ENCODE measurements at regions not wholly inside any gene's neighbourhood (a gene's known extent, or its start where the extent isn't known, plus 50 kb on each side); places are given as distances from the start of the nearest gene placed in this dataset.
A peak's percentile ranks its signal among the peaks of the same experiment; 100 is the strongest.

DNA sequence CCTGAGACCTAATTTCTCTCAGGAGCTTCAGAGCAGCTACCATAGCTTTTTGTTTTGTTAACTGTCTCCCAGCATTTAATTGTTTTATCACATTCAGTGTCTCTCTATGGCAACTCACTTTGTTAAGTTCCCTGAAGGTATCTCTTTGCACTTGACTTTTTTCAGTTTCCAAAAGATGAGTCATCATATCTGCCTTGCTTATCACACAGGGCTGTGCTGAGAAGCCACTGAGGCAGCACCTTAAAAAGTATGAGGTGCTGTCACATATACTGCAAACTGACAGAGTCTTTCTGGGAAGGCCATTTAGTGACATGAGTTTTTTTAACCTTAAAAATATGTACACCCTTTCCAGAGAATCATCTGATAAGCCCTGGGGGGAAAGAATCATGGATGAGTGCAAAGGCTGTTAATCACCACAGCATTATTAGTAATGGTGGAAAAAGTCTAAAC lies 56.8 kb downstream of the PPP1R3C start:
- no peak for DNase-seq

- DNase-seq, result peak; percentile 36
Observed at GRCh38 chr10:91575044-91575610, 57.7 kb downstream of the PPP1R3C start.

DNA sequence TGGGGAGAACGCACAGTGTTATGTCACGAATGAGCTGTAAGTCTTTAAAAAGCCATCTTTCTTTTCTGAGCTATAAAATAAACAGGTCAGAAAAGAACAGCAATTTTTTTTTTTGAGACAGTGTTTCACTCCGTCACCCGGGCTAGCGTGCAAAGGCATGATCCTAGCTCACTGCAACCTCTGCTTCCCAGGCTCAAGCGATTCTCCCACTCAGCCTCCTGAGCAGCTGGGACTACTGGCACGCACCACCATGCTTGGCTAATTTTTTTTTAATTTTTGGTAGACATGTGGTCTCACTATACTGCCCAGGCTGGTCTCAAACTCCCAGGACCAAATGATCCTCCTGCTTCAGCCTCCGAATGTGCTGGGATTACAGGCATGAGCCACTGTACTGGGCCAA lies 58.6 kb downstream of the PPP1R3C start:
- DNase-seq, result no peak

GRCh38 chr10:91573320-91573719 lies 59.6 kb downstream of the PPP1R3C start:
- DNase-seq, result no peak

GRCh38 chr10:91571671-91572070 lies 61.2 kb downstream of the PPP1R3C start:
- DNase-seq, result no peak

GRCh38 chr10:91570220-91570619 lies 62.7 kb downstream of the PPP1R3C start:
- no peak for DNase-seq

DNA sequence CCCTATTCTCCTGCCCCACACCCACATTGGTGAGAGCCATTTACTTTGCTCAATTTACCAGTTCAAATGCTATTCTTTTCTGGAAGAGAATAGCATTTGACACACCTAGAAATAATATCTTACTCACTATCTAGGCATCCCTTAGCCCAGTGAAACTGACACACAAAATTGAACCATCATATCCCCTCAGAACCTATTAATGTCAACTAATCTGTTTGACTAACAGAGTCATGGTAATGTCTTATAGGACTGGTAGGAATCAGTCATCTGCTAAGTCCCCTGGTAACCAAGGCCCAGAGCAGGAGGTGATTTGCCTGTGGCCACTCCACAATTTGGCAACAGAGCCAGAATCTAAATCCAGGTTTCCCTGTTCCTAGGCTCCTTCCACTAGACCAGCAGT lies 63.3 kb downstream of the PPP1R3C start:
- no peak for DNase-seq

GRCh38 chr10:91567815-91568214 lies 65.1 kb downstream of the PPP1R3C start:
- no peak for DNase-seq

GRCh38 chr10:91566115-91566514 lies 66.8 kb downstream of the PPP1R3C start:
- no peak for DNase-seq

GRCh38 chr10:91565226-91565625 lies 67.6 kb downstream of the PPP1R3C start:
- no peak for DNase-seq

GRCh38 chr10:91564508-91564907 lies 68.4 kb downstream of the PPP1R3C start:
- no peak for DNase-seq
